HG03159 (cell line): ENCODE measurements at regions not wholly inside any gene's neighbourhood (a gene's known extent, or its start where the extent isn't known, plus 50 kb on each side); places are given as distances from the start of the nearest gene placed in this dataset.
"Not testable (repeated sequence)": the region's sequence is repeated elsewhere in the genome, so short reads cannot be mapped to it uniquely, and the experiment has no call there.

Source experiments
- ATAC-seq: cut with Tn5 transposase; IDR thresholded peaks from one replicate; pipeline ENCODE4 v1.9.1; 2021; ENCODE audit warnings: mild to moderate bottlenecking, moderate library complexity; ENCODE audit not compliant: unreplicated experiment

GRCh38 chr14:43479596-43480195, 1027.4 kb downstream of the FSCB start:
- ATAC-seq = no peak

GRCh38 chr14:43476822-43477221, 1030.3 kb downstream of the FSCB start:
- no peak for ATAC-seq

- ATAC-seq = no peak
These were observed 1031.3 kb downstream of the FSCB start for GRCh38 chr14:43475757-43476156.

GRCh38 chr14:43471595-43471994, 1035.5 kb downstream of the FSCB start:
- no peak for ATAC-seq

- no peak for ATAC-seq
These were observed 1042.1 kb downstream of the FSCB start for GRCh38 chr14:43464968-43465367.

GRCh38 chr14:43449291-43449690, 1057.8 kb downstream of the FSCB start:
- no peak for ATAC-seq

- no peak for ATAC-seq
These were observed 1069.0 kb downstream of the FSCB start for GRCh38 chr14:43438056-43438455.

- ATAC-seq = no peak
These were observed 1088.8 kb downstream of the FSCB start for GRCh38 chr14:43418324-43418723.

GRCh38 chr14:43413084-43413483, 1094.0 kb downstream of the FSCB start:
- ATAC-seq = no peak

- no peak for ATAC-seq
These were observed 1095.2 kb downstream of the FSCB start for GRCh38 chr14:43411841-43412240.

- no peak for ATAC-seq
These were observed 1096.5 kb downstream of the FSCB start for GRCh38 chr14:43410631-43411030.

- no peak for ATAC-seq
These were observed 1098.6 kb downstream of the FSCB start for GRCh38 chr14:43408472-43408871.

GRCh38 chr14:43407706-43408105, 1099.4 kb downstream of the FSCB start:
- ATAC-seq = no peak

- no peak for ATAC-seq
These were observed 1100.2 kb downstream of the FSCB start for GRCh38 chr14:43406931-43407330.

GRCh38 chr14:43399289-43399688, 1107.8 kb downstream of the FSCB start:
- no peak for ATAC-seq

GRCh38 chr14:43370565-43370896, 1136.6 kb downstream of the FSCB start:
- ATAC-seq = not testable (repeated sequence)

GRCh38 chr14:43369710-43370564, 1137.1 kb downstream of the FSCB start:
- no peak for ATAC-seq

GRCh38 chr14:43362586-43362985, 1144.5 kb downstream of the FSCB start:
- no peak for ATAC-seq

- ATAC-seq = no peak
These were observed 1145.3 kb downstream of the FSCB start for GRCh38 chr14:43361751-43362150.

- ATAC-seq = no peak
These were observed 1146.8 kb downstream of the FSCB start for GRCh38 chr14:43360239-43360638.

- ATAC-seq = no peak
These were observed 1147.8 kb downstream of the FSCB start for GRCh38 chr14:43359317-43359716.

- no peak for ATAC-seq
These were observed 1150.0 kb downstream of the FSCB start for GRCh38 chr14:43356979-43357545.
